PC-3 (cell line): ENCODE measurements at regions not wholly inside any gene's neighbourhood (a gene's known extent, or its start where the extent isn't known, plus 50 kb on each side); places are given as distances from the start of the nearest gene placed in this dataset.

ENCODE experiments used
- ATAC-seq: fragments of 200-7000 bp; cut with Tn5 transposase; 2 replicates; pipeline ENCODE4 v1.9.1; 2020; ENCODE audit warnings: mild to moderate bottlenecking, moderate library complexity
- BruUV-seq: library from RNA; stranded (reverse); fragments of 400-500 nt; replicated peaks from 2 replicates; lab custom pipeline; 2021; lab: Mats Ljungman, UMichigan
- CTCF ChIA-PET: fragments of 300-600 bp; sonication (Branson Sonifier 250); formaldehyde crosslinking; loops from one replicate; lab custom pipeline; 2022; ENCODE audit warnings: antibody characterized with exemption; lab: Charles Lee
- POLR2A ChIA-PET: fragments of 300-600 bp; sonication (Branson Sonifier 250); formaldehyde crosslinking; loops from one replicate; lab custom pipeline; 2022; ENCODE audit warnings: antibody characterized with exemption; ENCODE audit not compliant: unreplicated experiment; lab: Charles Lee
- DNase-seq: peaks from one replicate; pipeline ENCODE4 v3.0.0-alpha.2; 2015
- H2AFZ ChIP-seq: fragments of 300-600 bp; sonication (generic); 2 replicates; pipeline ENCODE4 v1.6.0; 2016; ENCODE audit warnings: antibody characterized with exemption, low read length
- H3F3A ChIP-seq: fragments of 300-600 bp; sonication (generic); one replicate; pipeline ENCODE4 v1.6.0; 2017; ENCODE audit warnings: antibody characterized with exemption, low read length, control low read depth, mild to moderate bottlenecking; ENCODE audit not compliant: unreplicated experiment
- H3K27ac ChIP-seq: fragments of 300-600 bp; sonication (generic); 2 replicates; pipeline ENCODE4 v1.5.1; 2016; ENCODE audit warnings: mild to moderate bottlenecking, low read length
- H3K27me3 ChIP-seq: fragments of 300-600 bp; sonication (generic); 2 replicates; pipeline ENCODE4 v1.6.1; 2016; ENCODE audit warnings: low read length, mixed read lengths
- H3K36me3 ChIP-seq: fragments of 300-600 bp; sonication (generic); 2 replicates; pipeline ENCODE4 v1.6.1; 2016; ENCODE audit warnings: low read depth, mixed run types, low read length, mixed read lengths
- H3K4me1 ChIP-seq: fragments of 300-600 bp; sonication (generic); 2 replicates; pipeline ENCODE4 v1.5.1; 2016; ENCODE audit warnings: low read length; ENCODE audit not compliant: insufficient read depth
- H3K4me2 ChIP-seq: fragments of 300-600 bp; sonication (generic); 2 replicates; pipeline ENCODE4 v1.6.0; 2016; ENCODE audit warnings: low read length
- H3K4me3 ChIP-seq: fragments of 300-600 bp; sonication (generic); 2 replicates; pipeline ENCODE4 v1.5.1; 2016; ENCODE audit warnings: mild to moderate bottlenecking, low read length, mixed read lengths
- H3K79me2 ChIP-seq: fragments of 300-600 bp; sonication (generic); 2 replicates; pipeline ENCODE4 v1.6.1; 2017; ENCODE audit warnings: low read length, mixed read lengths
- H3K9ac ChIP-seq: fragments of 300-600 bp; sonication (generic); 2 replicates; pipeline ENCODE4 v1.6.0; 2016; ENCODE audit warnings: mild to moderate bottlenecking, low read length
- H3K9me2 ChIP-seq: fragments of 300-600 bp; sonication (generic); replicated peaks from 2 replicates; pipeline ENCODE4 v1.6.1; 2016; ENCODE audit warnings: mixed run types, low read length, mixed read lengths
- H3K9me3 ChIP-seq: fragments of 300-600 bp; sonication (generic); 2 replicates; pipeline ENCODE4 v1.6.1; 2016; ENCODE audit warnings: low read length, mixed read lengths
- H4K20me1 ChIP-seq: fragments of 300-600 bp; sonication (generic); 2 replicates; pipeline ENCODE4 v1.6.1; 2016; ENCODE audit warnings: low read length, mixed read lengths
- CTCF ChIP-seq: fragments of 300-600 bp; sonication (generic); conservative IDR thresholded peaks from 2 replicates; pipeline ENCODE4 v1.5.1; 2017; ENCODE audit warnings: antibody characterized with exemption, low read depth, mild to moderate bottlenecking, low read length
- EZH2 ChIP-seq: fragments of 300-600 bp; sonication (generic); IDR thresholded peaks from one replicate; pipeline ENCODE4 v1.6.1; 2017; ENCODE audit warnings: antibody characterized with exemption, mild to moderate bottlenecking, low read length; ENCODE audit not compliant: unreplicated experiment
- EZH2phosphoT487 ChIP-seq: fragments of 300-600 bp; sonication (generic); IDR thresholded peaks from 2 replicates; pipeline ENCODE4 v1.6.1; 2018; ENCODE audit warnings: mild to moderate bottlenecking, antibody characterized with exemption, low read length, borderline replicate concordance
- intact Hi-C: fragments of 100-400 bp; cut with micrococcal nuclease; formaldehyde crosslinking; loops from 2 replicates; pipeline ENCODE4 v1.9.0; 2023

GRCh38 chr18:14962626-14963025 lies 214.7 kb downstream of the ANKRD30B start:
- ATAC-seq = no peak
- Histone ChIP-seq H3K9ac (no peak overlapping the region), H2AFZ (no peak overlapping the region), H3K36me3 (no peaks in the 10 kb centered on the region), H3F3A (no peaks in the 10 kb centered on the region), H3K27me3 (no peaks in the 10 kb centered on the region), H3K9me2 (no peaks in the 10 kb centered on the region), H3K4me2 (no peak overlapping the region), H3K4me1 (peaks cover 5% of the 10 kb centered on the region; the same call in 1 of the 2 replicates), H3K4me3 (no peak overlapping the region), H3K27ac (no peak overlapping the region), H3K9me3 (no peaks in the 10 kb centered on the region), H3K79me2 (no peaks in the 10 kb centered on the region), H4K20me1 (no peaks in the 10 kb centered on the region)
- intact Hi-C loops = no loop called here
- CTCF ChIA-PET = interaction anchor here (0.6 kb wide), 1 partner anchor 11 kb away, joined by 3 read pairs; no protein-coding TSS in a partner anchor
- BruUV-seq = no TSS peak
- TF ChIP-seq EZH2phosphoT487 (no peak), CTCF (no peak), EZH2 (no peak)
- POLR2A ChIA-PET = no interaction called here
- DNase-seq = no peak

- no peak for TF ChIP-seq CTCF
- no peak for TF ChIP-seq EZH2
- no peak for TF ChIP-seq EZH2phosphoT487
- H3K9me2 ChIP-seq = no peaks in the 10 kb centered on the region
- no peak for ATAC-seq
- ChIA-PET POLR2A (no interaction called here), CTCF (interaction anchor here (0.6 kb wide), 1 partner anchor 10 kb away, joined by 3 read pairs; no protein-coding TSS in a partner anchor)
- H3K4me3 ChIP-seq = no peak overlapping the region
- H3K36me3 ChIP-seq = no peaks in the 10 kb centered on the region
- no TSS peak for BruUV-seq
- no peak for DNase-seq
- H3K79me2 ChIP-seq = no peaks in the 10 kb centered on the region
- no peak overlapping the region for H3K9ac ChIP-seq
- H3K27me3 ChIP-seq = no peaks in the 10 kb centered on the region
- intact Hi-C loops = no loop called here
- no peak overlapping the region for H3K27ac ChIP-seq
- no peak overlapping the region for H2AFZ ChIP-seq
- no peaks in the 10 kb centered on the region for H3K9me3 ChIP-seq
- H3K4me1 ChIP-seq = peaks cover 7% of the 10 kb centered on the region; the same call in 1 of the 2 replicates
- H4K20me1 ChIP-seq = no peaks in the 10 kb centered on the region
- H3K4me2 ChIP-seq = no peak overlapping the region
- no peaks in the 10 kb centered on the region for H3F3A ChIP-seq
These were observed 215.3 kb downstream of the ANKRD30B start for GRCh38 chr18:14963246-14963645.

GRCh38 chr18:14964002-14964401 lies 216.0 kb downstream of the ANKRD30B start:
- Histone ChIP-seq H3K27ac (no peak overlapping the region), H3K36me3 (no peaks in the 10 kb centered on the region), H3K4me3 (no peak overlapping the region), H3K9ac (no peak overlapping the region), H3K9me2 (no peaks in the 10 kb centered on the region), H3K4me1 (peaks cover 9% of the 10 kb centered on the region), H3K4me2 (no peak overlapping the region), H3K27me3 (no peaks in the 10 kb centered on the region), H2AFZ (no peak overlapping the region), H4K20me1 (no peaks in the 10 kb centered on the region), H3K9me3 (no peaks in the 10 kb centered on the region), H3F3A (no peaks in the 10 kb centered on the region), H3K79me2 (peaks cover 2% of the 10 kb centered on the region)
- TF ChIP-seq EZH2phosphoT487 = no peak
- no peak for TF ChIP-seq CTCF
- no peak for TF ChIP-seq EZH2
- BruUV-seq = no TSS peak
- DNase-seq = no peak
- intact Hi-C loops = no loop called here
- CTCF ChIA-PET = no interaction called here
- POLR2A ChIA-PET = no interaction called here
- no peak for ATAC-seq
